Rectal smooth muscle tissue (tissue), 1 donor: ENCODE measurements at regions not wholly inside any gene's neighbourhood (a gene's known extent, or its start where the extent isn't known, plus 50 kb on each side); places are given as distances from the start of the nearest gene placed in this dataset.

Experiments
- H3K27ac ChIP-seq: one replicate; pipeline ENCODE4 v1.7.0; 2013; ENCODE audit warnings: low read depth, low read length, inconsistent platforms
- H3K27me3 ChIP-seq: one replicate; pipeline ENCODE4 v1.7.0; 2013; ENCODE audit warnings: low read length; ENCODE audit not compliant: control insufficient read depth, insufficient read depth
- H3K36me3 ChIP-seq: one replicate; pipeline ENCODE4 v1.7.0; 2013; ENCODE audit warnings: low read length; ENCODE audit not compliant: control insufficient read depth, insufficient read depth
- H3K4me1 ChIP-seq: one replicate; pipeline ENCODE4 v1.7.0; 2013; ENCODE audit warnings: low read length; ENCODE audit not compliant: control insufficient read depth, insufficient read depth
- H3K4me3 ChIP-seq: one replicate; pipeline ENCODE4 v1.7.0; 2013; ENCODE audit warnings: low read length
- H3K9ac ChIP-seq: one replicate; pipeline ENCODE4 v1.7.0; 2013; ENCODE audit warnings: low read length

GRCh38 chr13:80559944-80560343, 219.0 kb upstream of the SPRY2 start:
- Histone ChIP-seq H3K9ac (no peak overlapping the region), H3K4me1 (no peaks in the 10 kb centered on the region), H3K27ac (no peak overlapping the region), H3K4me3 (no peak overlapping the region), H3K27me3 (no peaks in the 10 kb centered on the region), H3K36me3 (no peaks in the 10 kb centered on the region)

GRCh38 chr13:80558074-80558473, 217.1 kb upstream of the SPRY2 start:
- Histone ChIP-seq H3K27me3 (no peaks in the 10 kb centered on the region), H3K4me3 (no peak overlapping the region), H3K4me1 (no peaks in the 10 kb centered on the region), H3K36me3 (no peaks in the 10 kb centered on the region), H3K27ac (no peak overlapping the region), H3K9ac (no peak overlapping the region)

GRCh38 chr13:80555796-80556678, 215.1 kb upstream of the SPRY2 start:
- no peak overlapping the region for H3K27ac ChIP-seq

GRCh38 chr13:80552851-80553440, 212.0 kb upstream of the SPRY2 start:
- Histone ChIP-seq H3K36me3 (no peaks in the 10 kb centered on the region), H3K4me3 (no peak overlapping the region), H3K27ac (no peak overlapping the region), H3K27me3 (no peaks in the 10 kb centered on the region), H3K4me1 (peaks cover 6% of the 10 kb centered on the region), H3K9ac (no peak overlapping the region)

More at GRCh38 chr13:80555796-80556678, 215.1 kb upstream of the SPRY2 start:
- no peaks in the 10 kb centered on the region for H3K27me3 ChIP-seq
- no peaks in the 10 kb centered on the region for H3K36me3 ChIP-seq
- no peak overlapping the region for H3K4me3 ChIP-seq
- H3K9ac ChIP-seq = no peak overlapping the region
- H3K4me1 ChIP-seq = peaks cover 6% of the 10 kb centered on the region

- H3K4me1 ChIP-seq = peaks cover 6% of the 10 kb centered on the region
- no peaks in the 10 kb centered on the region for H3K27me3 ChIP-seq
- H3K36me3 ChIP-seq = no peaks in the 10 kb centered on the region
- H3K9ac ChIP-seq = no peak overlapping the region
- H3K27ac ChIP-seq = peak overlapping the region; percentile 24
- H3K4me3 ChIP-seq = no peak overlapping the region
Observed at GRCh38 chr13:80551650-80552497, 210.9 kb upstream of the SPRY2 start.

- H3K36me3 ChIP-seq = no peaks in the 10 kb centered on the region
- no peak overlapping the region for H3K9ac ChIP-seq
- peaks cover 6% of the 10 kb centered on the region for H3K4me1 ChIP-seq
- no peak overlapping the region for H3K27ac ChIP-seq
- H3K27me3 ChIP-seq = no peaks in the 10 kb centered on the region
- no peak overlapping the region for H3K4me3 ChIP-seq
Observed at GRCh38 chr13:80550971-80551441, 210.1 kb upstream of the SPRY2 start.

GRCh38 chr13:80548915-80549314, 208.0 kb upstream of the SPRY2 start:
- H3K27me3 ChIP-seq = no peaks in the 10 kb centered on the region
- H3K4me3 ChIP-seq = no peak overlapping the region
- H3K4me1 ChIP-seq = peaks cover 6% of the 10 kb centered on the region
- no peak overlapping the region for H3K27ac ChIP-seq
- no peak overlapping the region for H3K9ac ChIP-seq
- no peaks in the 10 kb centered on the region for H3K36me3 ChIP-seq

- Histone ChIP-seq H3K27ac (no peak overlapping the region), H3K4me3 (no peak overlapping the region), H3K4me1 (peaks cover 6% of the 10 kb centered on the region), H3K36me3 (no peaks in the 10 kb centered on the region), H3K9ac (no peak overlapping the region), H3K27me3 (no peaks in the 10 kb centered on the region)
Observed at GRCh38 chr13:80547885-80548825, 207.2 kb upstream of the SPRY2 start.

GRCh38 chr13:80547341-80547740, 206.4 kb upstream of the SPRY2 start:
- Histone ChIP-seq H3K4me1 (peaks cover 6% of the 10 kb centered on the region), H3K9ac (no peak overlapping the region), H3K27ac (no peak overlapping the region), H3K27me3 (no peaks in the 10 kb centered on the region), H3K4me3 (no peak overlapping the region), H3K36me3 (no peaks in the 10 kb centered on the region)

GRCh38 chr13:80533175-80533574, 192.2 kb upstream of the SPRY2 start:
- Histone ChIP-seq H3K4me3 (no peak overlapping the region), H3K27ac (no peak overlapping the region), H3K4me1 (no peaks in the 10 kb centered on the region), H3K36me3 (no peaks in the 10 kb centered on the region), H3K27me3 (no peaks in the 10 kb centered on the region), H3K9ac (no peak overlapping the region)

GRCh38 chr13:80530902-80531301, 190.0 kb upstream of the SPRY2 start:
- Histone ChIP-seq H3K36me3 (no peaks in the 10 kb centered on the region), H3K27ac (no peak overlapping the region), H3K27me3 (no peaks in the 10 kb centered on the region), H3K9ac (no peak overlapping the region), H3K4me1 (no peaks in the 10 kb centered on the region), H3K4me3 (no peak overlapping the region)
